ENCODE measurements at regions not wholly inside any gene's neighbourhood (a gene's known extent, or its start where the extent isn't known, plus 50 kb on each side); places are given as distances from the start of the nearest gene placed in this dataset.

- TF ChIP-seq CTCF (IDR thresholded peaks at IDR 0.05; ENCODE audit: insufficient read depth, low read length, severe bottlenecking), result no peak
- H3K36me3 ChIP-seq (ENCODE audit: control insufficient read depth, insufficient read depth, low read length), result no peaks in the 10 kb centered on the region
- DNase-seq (ENCODE audit: low read depth), result no peak
- H3K27me3 ChIP-seq (ENCODE audit: control insufficient read depth, insufficient read depth, low read length), result no peaks in the 10 kb centered on the region
- no peak for FAIRE-seq
- H3K4me3 ChIP-seq (ENCODE audit: low read depth, low read length), result no peak overlapping the region
Observed at GRCh38 chr4:141540643-141541042, 95.7 kb upstream of the IL15 start.

GRCh38 chr4:141541851-141542250, 94.5 kb upstream of the IL15 start:
- H3K4me3 ChIP-seq (ENCODE audit: low read depth, low read length), result no peak overlapping the region
- FAIRE-seq (no peak), DNase-seq (ENCODE audit: low read depth) (no peak)
- no peaks in the 10 kb centered on the region for H3K36me3 ChIP-seq (ENCODE audit: control insufficient read depth, insufficient read depth, low read length)
- no peaks in the 10 kb centered on the region for H3K27me3 ChIP-seq (ENCODE audit: control insufficient read depth, insufficient read depth, low read length)
- TF ChIP-seq CTCF (IDR thresholded peaks at IDR 0.05; ENCODE audit: insufficient read depth, low read length, severe bottlenecking), result no peak

GRCh38 chr4:141543176-141543575, 93.2 kb upstream of the IL15 start:
- DNase-seq (ENCODE audit: low read depth) (peak; percentile 50), FAIRE-seq (no peak)
- no peaks in the 10 kb centered on the region for H3K36me3 ChIP-seq (ENCODE audit: control insufficient read depth, insufficient read depth, low read length)
- H3K27me3 ChIP-seq (ENCODE audit: control insufficient read depth, insufficient read depth, low read length), result no peaks in the 10 kb centered on the region
- TF ChIP-seq CTCF (IDR thresholded peaks at IDR 0.05; ENCODE audit: insufficient read depth, low read length, severe bottlenecking), result no peak
- no peak overlapping the region for H3K4me3 ChIP-seq (ENCODE audit: low read depth, low read length)

- no peak for TF ChIP-seq CTCF (IDR thresholded peaks at IDR 0.05; ENCODE audit: insufficient read depth, low read length, severe bottlenecking)
- FAIRE-seq, result no peak
- Histone ChIP-seq H3K36me3 (ENCODE audit: control insufficient read depth, insufficient read depth, low read length) (no peaks in the 10 kb centered on the region), H3K4me3 (ENCODE audit: low read depth, low read length) (no peak overlapping the region), H3K27me3 (ENCODE audit: control insufficient read depth, insufficient read depth, low read length) (no peaks in the 10 kb centered on the region)
- DNase-seq (ENCODE audit: low read depth), result no peak
Observed at GRCh38 chr4:141543706-141544105, 92.7 kb upstream of the IL15 start.

GRCh38 chr4:141548791-141549190, 87.6 kb upstream of the IL15 start:
- DNase-seq (ENCODE audit: low read depth) (no peak), FAIRE-seq (no peak)
- H3K36me3 ChIP-seq (ENCODE audit: control insufficient read depth, insufficient read depth, low read length), result no peaks in the 10 kb centered on the region
- no peak overlapping the region for H3K4me3 ChIP-seq (ENCODE audit: low read depth, low read length)
- no peak for TF ChIP-seq CTCF (IDR thresholded peaks at IDR 0.05; ENCODE audit: insufficient read depth, low read length, severe bottlenecking)
- no peaks in the 10 kb centered on the region for H3K27me3 ChIP-seq (ENCODE audit: control insufficient read depth, insufficient read depth, low read length)

- DNase-seq (ENCODE audit: low read depth) (no peak), FAIRE-seq (no peak)
- Histone ChIP-seq H3K4me3 (ENCODE audit: low read depth, low read length) (no peak overlapping the region), H3K36me3 (ENCODE audit: control insufficient read depth, insufficient read depth, low read length) (no peaks in the 10 kb centered on the region), H3K27me3 (ENCODE audit: control insufficient read depth, insufficient read depth, low read length) (no peaks in the 10 kb centered on the region)
- no peak for TF ChIP-seq CTCF (IDR thresholded peaks at IDR 0.05; ENCODE audit: insufficient read depth, low read length, severe bottlenecking)
Observed at GRCh38 chr4:141560056-141560455, 76.3 kb upstream of the IL15 start.
